Glomerular visceral epithelial cell (primary cell): ENCODE measurements at regions not wholly inside any gene's neighbourhood (a gene's known extent, or its start where the extent isn't known, plus 50 kb on each side); places are given as distances from the start of the nearest gene placed in this dataset.

Experiments
- DNase-seq: peaks from one replicate; pipeline ENCODE4 v3.0.0-alpha.2; 2016; ENCODE audit errors: extremely low spot score

GRCh38 chr11:11039208-11039965 is 181.5 kb upstream of the ZBED5 start:
- DNase-seq: no peak

DNA sequence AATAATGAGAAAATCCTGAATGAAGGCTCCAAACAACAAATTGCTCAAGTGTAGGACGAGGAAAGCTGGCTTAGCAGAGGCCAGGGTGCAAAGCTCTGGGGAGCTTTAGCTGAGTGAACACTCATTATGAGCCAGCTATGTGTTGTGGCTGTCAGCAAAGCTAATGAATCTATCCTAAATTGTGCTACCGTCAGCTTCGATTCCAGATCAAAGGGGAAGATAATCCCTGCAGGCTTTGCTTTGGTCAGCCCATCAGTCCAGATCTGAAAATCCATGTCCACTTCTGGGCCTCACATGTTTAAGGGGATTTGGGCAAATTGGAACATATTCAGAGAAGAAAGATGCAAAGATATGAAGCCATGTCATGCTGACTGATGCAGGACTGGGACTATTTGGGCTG is 180.9 kb upstream of the ZBED5 start:
- DNase-seq: no peak

GRCh38 chr11:11038352-11038751 is 180.5 kb upstream of the ZBED5 start:
- DNase-seq: no peak

GRCh38 chr11:11036848-11037732 is 179.2 kb upstream of the ZBED5 start:
- DNase-seq: peak; percentile 12

GRCh38 chr11:11036185-11036847 is 178.5 kb upstream of the ZBED5 start:
- no peak for DNase-seq

GRCh38 chr11:11035331-11035730 is 177.5 kb upstream of the ZBED5 start:
- no peak for DNase-seq

DNA sequence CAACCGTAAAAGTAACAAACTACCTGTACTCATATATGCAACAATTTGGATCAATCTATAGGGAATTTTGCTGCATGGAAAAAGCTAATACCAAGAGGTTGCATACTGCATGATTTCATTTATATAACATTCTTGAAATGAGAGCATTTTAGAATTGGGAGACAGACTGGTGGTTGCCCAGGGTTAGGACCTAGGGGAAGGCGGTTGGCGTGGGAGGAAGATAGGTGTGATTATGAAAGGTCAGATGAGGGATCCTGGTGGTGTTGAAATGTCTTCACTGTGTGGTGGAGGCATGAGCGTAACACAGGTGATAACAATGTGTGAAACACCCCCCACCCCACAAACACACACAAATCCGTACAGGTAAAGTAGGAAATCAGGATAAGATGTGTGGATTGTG is 176.6 kb upstream of the ZBED5 start:
- DNase-seq: no peak

DNA sequence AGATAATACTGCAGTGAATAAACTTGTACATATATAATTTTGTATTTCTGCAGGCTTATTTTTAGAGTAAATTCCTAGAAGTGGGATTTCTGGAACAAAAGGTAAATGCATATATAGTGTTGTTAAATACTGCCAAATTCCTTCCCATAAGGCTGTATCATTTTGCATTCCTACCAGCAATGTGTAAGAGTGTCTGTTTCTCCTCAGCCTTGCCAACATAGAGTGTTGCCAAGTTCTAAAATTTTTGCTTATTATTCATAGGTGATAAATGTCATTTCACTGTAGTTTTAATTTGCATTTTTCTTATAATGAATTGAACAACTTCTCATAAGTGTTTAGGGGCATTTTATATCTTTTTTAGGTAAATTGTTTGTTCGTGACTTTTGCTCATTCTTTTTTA is 174.2 kb upstream of the ZBED5 start:
- no peak for DNase-seq

GRCh38 chr11:11029027-11029426 is 171.2 kb upstream of the ZBED5 start:
- no peak for DNase-seq

GRCh38 chr11:11028017-11028692 is 170.3 kb upstream of the ZBED5 start:
- peak; percentile 41 for DNase-seq

DNA sequence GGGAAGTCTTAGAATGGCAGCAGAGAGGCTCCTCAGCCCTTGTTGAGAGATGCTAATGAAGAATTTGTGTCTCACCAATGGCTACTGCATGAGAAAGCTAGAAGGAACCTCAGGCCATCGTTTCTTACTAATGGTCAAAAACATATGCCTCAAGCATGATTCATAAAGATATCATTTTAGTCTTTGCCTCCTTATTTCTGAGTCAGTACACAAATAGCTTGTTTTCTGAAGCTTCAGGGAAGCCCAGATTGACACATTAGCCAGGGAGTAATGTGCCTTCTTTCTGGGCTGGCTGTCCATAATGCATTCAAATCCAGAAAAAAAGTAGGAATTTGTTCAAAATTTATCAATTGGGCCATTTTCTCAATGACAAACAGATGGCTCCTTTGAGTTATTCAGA is 169.4 kb upstream of the ZBED5 start:
- no peak for DNase-seq

- no peak for DNase-seq
Observed at GRCh38 chr11:11025087-11025486, 167.2 kb upstream of the ZBED5 start.

DNA sequence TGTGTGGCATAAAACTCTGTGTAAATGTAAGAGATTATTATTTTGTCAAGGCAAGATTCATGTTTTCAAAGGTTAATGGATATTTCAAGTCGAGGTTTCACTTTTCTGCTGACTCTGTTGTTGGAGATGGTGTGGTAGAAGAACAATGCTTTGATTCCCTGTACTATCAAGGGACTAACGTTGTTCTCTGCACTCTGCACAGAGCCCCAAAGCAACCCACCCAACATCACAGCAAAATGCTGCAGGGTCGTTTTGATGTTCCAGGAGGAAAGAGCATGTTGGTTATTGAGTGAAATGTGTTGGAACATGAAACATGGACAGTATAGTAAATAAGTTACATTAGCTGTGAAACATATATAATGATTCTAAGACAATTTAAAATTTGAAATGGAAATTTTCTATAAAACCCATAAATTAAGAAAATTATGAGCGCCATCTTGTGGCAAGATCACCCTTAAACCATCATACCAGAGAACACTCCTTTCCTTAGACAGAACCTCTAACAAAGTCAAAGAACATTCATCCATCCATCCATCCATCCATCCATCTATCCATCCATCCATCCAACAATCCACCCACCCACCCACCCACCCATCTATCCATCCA is 164.4 kb upstream of the ZBED5 start:
- peak; percentile 11 for DNase-seq

GRCh38 chr11:11021563-11021962 is 163.7 kb upstream of the ZBED5 start:
- DNase-seq: no peak

GRCh38 chr11:11020747-11021149 is 162.9 kb upstream of the ZBED5 start:
- no peak for DNase-seq

GRCh38 chr11:11020219-11020726 is 162.4 kb upstream of the ZBED5 start:
- DNase-seq: no peak

GRCh38 chr11:11016943-11017342 is 159.1 kb upstream of the ZBED5 start:
- DNase-seq: no peak

GRCh38 chr11:11016068-11016467 is 158.2 kb upstream of the ZBED5 start:
- DNase-seq: no peak

GRCh38 chr11:11011617-11012016 is 153.8 kb upstream of the ZBED5 start:
- no peak for DNase-seq

GRCh38 chr11:11010624-11011127 is 152.8 kb upstream of the ZBED5 start:
- DNase-seq: no peak

DNA sequence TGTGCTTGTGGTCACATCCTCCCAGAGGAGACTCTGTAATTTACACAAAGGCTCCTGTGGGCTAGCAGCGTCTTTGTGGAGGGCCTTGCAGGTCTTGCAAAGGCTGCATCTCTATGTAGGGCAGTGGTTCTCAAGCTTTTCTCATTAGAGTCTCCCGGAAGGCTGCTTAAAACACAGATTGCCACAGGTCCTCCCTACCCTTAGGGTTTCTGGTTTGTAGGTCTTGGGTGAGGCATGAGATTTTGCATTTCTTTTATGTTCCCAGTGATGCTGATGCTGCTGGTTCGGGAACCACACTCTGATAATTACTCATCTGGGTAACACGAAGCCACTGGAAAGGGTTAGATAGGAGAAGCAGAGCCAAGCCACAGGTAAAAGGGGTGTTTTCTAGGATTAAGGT is 151.3 kb upstream of the ZBED5 start:
- DNase-seq: no peak
